Neuronal stem cell (in vitro differentiated cells): ENCODE measurements at regions not wholly inside any gene's neighbourhood (a gene's known extent, or its start where the extent isn't known, plus 50 kb on each side); places are given as distances from the start of the nearest gene placed in this dataset.

Experiments
- DNase-seq: peaks from one replicate; pipeline ENCODE4 v3.0.0-alpha.2; 2013; ENCODE audit warnings: low spot score
- H2AFZ ChIP-seq: one replicate; pipeline ENCODE4 v1.6.1; 2013; ENCODE audit warnings: mild to moderate bottlenecking, low read length, inconsistent platforms
- H2AK5ac ChIP-seq: 2 replicates; pipeline ENCODE4 v1.6.1; 2013; ENCODE audit warnings: low read depth, mild to moderate bottlenecking, inconsistent platforms, low read length, moderate library complexity, mixed read lengths
- H2BK120ac ChIP-seq: 2 replicates; pipeline ENCODE4 v1.6.1; 2013; ENCODE audit warnings: low read depth, mild to moderate bottlenecking, inconsistent platforms, low read length, moderate library complexity, mixed read lengths
- H2BK12ac ChIP-seq: one replicate; pipeline ENCODE4 v1.6.1; 2013; ENCODE audit warnings: low read length, inconsistent platforms
- H2BK15ac ChIP-seq: 2 replicates; pipeline ENCODE4 v1.6.1; 2013; ENCODE audit warnings: mild to moderate bottlenecking, low read length, inconsistent platforms, mixed read lengths
- H2BK5ac ChIP-seq: one replicate; pipeline ENCODE4 v1.6.1; 2013; ENCODE audit warnings: inconsistent platforms, mild to moderate bottlenecking, low read length, moderate library complexity
- H3K14ac ChIP-seq: one replicate; pipeline ENCODE4 v1.6.1; 2013; ENCODE audit warnings: low read length, inconsistent platforms
- H3K18ac ChIP-seq: 2 replicates; pipeline ENCODE4 v1.6.1; 2013; ENCODE audit warnings: low read length, inconsistent platforms
- H3K23ac ChIP-seq: 2 replicates; pipeline ENCODE4 v1.6.1; 2013; ENCODE audit warnings: low read depth, mild to moderate bottlenecking, mixed read lengths, low read length, inconsistent platforms; ENCODE audit not compliant: poor library complexity
- H3K27ac ChIP-seq: replicated peaks from 3 replicates; pipeline ENCODE4 v1.5.1; 2013; ENCODE audit warnings: low read length, inconsistent platforms
- H3K27me3 ChIP-seq, 3 experiments: 2 replicates each; pipeline ENCODE4 v1.6.1; 2013; ENCODE audit warnings: low read length in 3 of 3, mild to moderate bottlenecking in 2 of 3, inconsistent platforms in 1 of 3, low read depth in 1 of 3, mixed read lengths in 1 of 3, moderate library complexity in 1 of 3; ENCODE audit not compliant: control insufficient read depth in 3 of 3, insufficient read depth in 3 of 3
- H3K36me3 ChIP-seq, 2 donors: replicated peaks in 1 of 2; 2 replicates each; pipeline ENCODE4 v1.6.1; 2013; ENCODE audit warnings: low read length in 2 of 2; ENCODE audit not compliant: control insufficient read depth in 2 of 2, insufficient read depth in 2 of 2
- H3K4ac ChIP-seq: 2 replicates; pipeline ENCODE4 v1.6.1; 2013; ENCODE audit warnings: inconsistent platforms, mild to moderate bottlenecking, low read length, moderate library complexity
- H3K4me1 ChIP-seq, 2 donors: 1 replicate in 1 of 2; 2 replicates in 1 of 2; pipeline ENCODE4 v1.6.1; 2013; ENCODE audit warnings: low read length in 2 of 2, low read depth in 1 of 2; ENCODE audit not compliant: control insufficient read depth in 2 of 2, insufficient read depth in 1 of 2
- H3K4me2 ChIP-seq: one replicate; pipeline ENCODE4 v1.6.1; 2013; ENCODE audit warnings: mild to moderate bottlenecking, low read length, inconsistent platforms; ENCODE audit not compliant: insufficient read depth, poor library complexity, severe bottlenecking
- H3K4me3 ChIP-seq, 2 donors: 2 replicates each; pipeline ENCODE4 v1.5.1; 2013; ENCODE audit warnings: low read length in 2 of 2, mild to moderate bottlenecking in 2 of 2, inconsistent platforms in 1 of 2, moderate library complexity in 1 of 2
- H3K79me1 ChIP-seq: one replicate; pipeline ENCODE4 v1.6.1; 2013; ENCODE audit warnings: low read depth, mild to moderate bottlenecking, inconsistent platforms, low read length, moderate library complexity
- H3K9ac ChIP-seq: one replicate; pipeline ENCODE4 v1.6.1; 2013; ENCODE audit warnings: mild to moderate bottlenecking, low read depth, low read length, inconsistent platforms; ENCODE audit not compliant: poor library complexity
- H3K9me3 ChIP-seq, 2 donors: replicated peaks in 1 of 2; 2 replicates each; pipeline versions ENCODE3 to v1.6.1; 2013; ENCODE audit warnings: low read length in 2 of 2, mild to moderate bottlenecking in 2 of 2, inconsistent platforms in 1 of 2, low read depth in 1 of 2, mixed read lengths in 1 of 2, moderate library complexity in 1 of 2; ENCODE audit not compliant: control insufficient read depth in 2 of 2, insufficient read depth in 1 of 2
- H4K8ac ChIP-seq: one replicate; pipeline ENCODE4 v1.6.1; 2013; ENCODE audit warnings: low read depth, mild to moderate bottlenecking, inconsistent platforms, low read length, moderate library complexity
- H4K91ac ChIP-seq: one replicate; pipeline ENCODE4 v1.6.1; 2013; ENCODE audit warnings: low read length, low read depth, mild to moderate bottlenecking, inconsistent platforms; ENCODE audit not compliant: poor library complexity
- WGBS, 2 donors: extraction: QIAGEN DNeasy Blood & Tissue Kit; methylation state at CpG; one replicate each; pipeline ENCODE4 v1.1.7; 2013; ENCODE audit warnings: missing lambda C conversion rate in 2 of 2, mixed read lengths in 1 of 2; ENCODE audit not compliant: insufficient read length in 2 of 2, insufficient replicate concordance in 1 of 2; ENCODE audit errors: extremely low coverage in 2 of 2; 5-methylcytosine and 5-hydroxymethylcytosine counted together

GRCh38 chr7:115763347-115763746 is 267.2 kb downstream of the TFEC start:
- H3K4me1 ChIP-seq, result no peaks in the 10 kb centered on the region
- no peak overlapping the region for H3K4me2 ChIP-seq
- H3K79me1 ChIP-seq, result no peaks in the 10 kb centered on the region
- H2BK5ac ChIP-seq, result no peak overlapping the region
- WGBS, 2 donors, result no CpG with 5 or more reads among the region's 8 CpGs
- H2BK15ac ChIP-seq, result no peak overlapping the region
- DNase-seq, result no peak
- no peak overlapping the region for H2AK5ac ChIP-seq
- H3K4me3 ChIP-seq, result no peak overlapping the region
- H3K27ac ChIP-seq, result no peak overlapping the region
- no peak overlapping the region for H2BK12ac ChIP-seq
- H3K4ac ChIP-seq, result no peak overlapping the region
- H2BK120ac ChIP-seq, result no peak overlapping the region
- H3K14ac ChIP-seq, result no peak overlapping the region
- no peaks in the 10 kb centered on the region for H3K27me3 ChIP-seq
- H3K18ac ChIP-seq, result no peak overlapping the region
- H4K91ac ChIP-seq, result no peak overlapping the region
- no peaks in the 10 kb centered on the region for H3K9me3 ChIP-seq
- H3K23ac ChIP-seq, result no peak overlapping the region
- H3K36me3 ChIP-seq, result no peaks in the 10 kb centered on the region
- no peak overlapping the region for H3K9ac ChIP-seq
- H2AFZ ChIP-seq, result no peak overlapping the region
- H4K8ac ChIP-seq, result no peak overlapping the region

DNA sequence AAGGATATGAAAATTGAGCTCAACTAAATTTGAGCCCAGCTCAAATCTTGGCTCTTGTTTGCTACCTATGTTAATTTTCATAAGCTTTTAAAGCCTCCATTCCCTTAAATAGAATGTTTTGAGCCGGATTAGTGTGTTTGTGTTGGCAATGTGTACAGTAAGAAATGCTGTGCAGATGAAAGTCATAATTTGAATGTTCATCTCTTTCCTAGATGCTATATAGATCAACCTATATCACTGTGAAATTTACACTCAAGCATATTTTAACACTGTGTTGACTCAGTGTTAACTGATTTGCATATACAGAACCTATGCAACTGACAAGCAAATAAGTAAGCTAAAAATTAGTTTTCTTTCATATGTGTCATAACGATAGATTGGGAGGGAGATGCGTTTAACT is 272.5 kb downstream of the TFEC start:
- no peak overlapping the region for H4K8ac ChIP-seq
- H2BK15ac ChIP-seq, result no peak overlapping the region
- H2AFZ ChIP-seq, result no peak overlapping the region
- H3K27me3 ChIP-seq, result no peaks in the 10 kb centered on the region
- no peak overlapping the region for H3K27ac ChIP-seq
- H3K9me3 ChIP-seq, result no peaks in the 10 kb centered on the region
- H3K23ac ChIP-seq, result no peak overlapping the region
- no peak overlapping the region for H3K14ac ChIP-seq
- no peak overlapping the region for H2BK12ac ChIP-seq
- no CpG with 5 or more reads among the region's 3 CpGs for WGBS, 2 donors
- H3K9ac ChIP-seq, result no peak overlapping the region
- H3K18ac ChIP-seq, result no peak overlapping the region
- no peaks in the 10 kb centered on the region for H3K79me1 ChIP-seq
- H3K4me1 ChIP-seq, result no peaks in the 10 kb centered on the region
- H3K4ac ChIP-seq, result no peak overlapping the region
- H4K91ac ChIP-seq, result no peak overlapping the region
- no peak overlapping the region for H2BK5ac ChIP-seq
- no peak for DNase-seq
- no peaks in the 10 kb centered on the region for H3K36me3 ChIP-seq
- no peak overlapping the region for H2BK120ac ChIP-seq
- no peak overlapping the region for H3K4me2 ChIP-seq
- H3K4me3 ChIP-seq, result no peak overlapping the region
- H2AK5ac ChIP-seq, result no peak overlapping the region

DNA sequence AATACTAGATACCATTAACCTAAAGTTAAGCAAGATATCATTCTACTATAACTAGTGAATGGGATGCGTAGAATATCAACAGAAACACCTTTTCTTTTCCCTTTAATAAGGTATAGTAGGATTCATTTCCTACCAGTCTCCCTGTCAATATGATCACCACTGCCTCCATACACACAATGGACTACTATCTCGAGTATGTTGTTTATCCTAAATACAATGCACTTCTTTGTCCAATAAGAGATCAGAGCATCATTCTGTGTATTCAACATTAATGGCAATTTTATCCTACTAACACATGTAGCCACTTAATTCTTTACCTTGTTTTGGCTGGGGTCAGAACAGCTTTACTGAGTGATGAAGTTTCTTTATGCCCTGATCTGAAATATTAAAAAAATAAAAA is 276.3 kb downstream of the TFEC start:
- H3K9me3 ChIP-seq, result no peaks in the 10 kb centered on the region
- no peaks in the 10 kb centered on the region for H3K36me3 ChIP-seq
- H3K9ac ChIP-seq, result no peak overlapping the region
- H3K27ac ChIP-seq, result no peak overlapping the region
- no peak overlapping the region for H3K4me2 ChIP-seq
- no peak overlapping the region for H3K4me3 ChIP-seq
- H2BK15ac ChIP-seq, result no peak overlapping the region
- no peak overlapping the region for H3K14ac ChIP-seq
- DNase-seq, result no peak
- H2AFZ ChIP-seq, result no peak overlapping the region
- H3K27me3 ChIP-seq, result no peaks in the 10 kb centered on the region
- H3K4me1 ChIP-seq, result no peaks in the 10 kb centered on the region
- H2BK5ac ChIP-seq, result no peak overlapping the region
- H3K23ac ChIP-seq, result no peak overlapping the region
- H3K4ac ChIP-seq, result no peak overlapping the region
- H2AK5ac ChIP-seq, result no peak overlapping the region
- H4K91ac ChIP-seq, result no peak overlapping the region
- no CpG with 5 or more reads among the region's 2 CpGs for WGBS, 2 donors
- no peaks in the 10 kb centered on the region for H3K79me1 ChIP-seq
- no peak overlapping the region for H4K8ac ChIP-seq
- H2BK12ac ChIP-seq, result no peak overlapping the region
- H3K18ac ChIP-seq, result no peak overlapping the region
- no peak overlapping the region for H2BK120ac ChIP-seq

- Histone ChIP-seq H3K4me3 (no peak overlapping the region), H3K9me3 (no peaks in the 10 kb centered on the region), H3K36me3 (no peaks in the 10 kb centered on the region), H3K27me3 (no peaks in the 10 kb centered on the region), H2AFZ (no peak overlapping the region), H3K23ac (no peak overlapping the region), H3K4me1 (no peaks in the 10 kb centered on the region), H3K4me2 (no peak overlapping the region), H2AK5ac (no peak overlapping the region), H3K9ac (no peak overlapping the region), H3K79me1 (no peaks in the 10 kb centered on the region), H2BK120ac (no peak overlapping the region), H3K18ac (no peak overlapping the region), H3K4ac (no peak overlapping the region), H3K14ac (no peak overlapping the region), H3K27ac (no peak overlapping the region), H4K91ac (no peak overlapping the region), H4K8ac (no peak overlapping the region), H2BK12ac (no peak overlapping the region), H2BK15ac (no peak overlapping the region), H2BK5ac (no peak overlapping the region)
- WGBS, 2 donors, result no CpG with 5 or more reads among the region's 6 CpGs
- no peak for DNase-seq
These were observed 280.6 kb downstream of the TFEC start for GRCh38 chr7:115749924-115750323.
